DMS53 treated with DMSO at 0.1 percent for 48 hours (cell line): ENCODE measurements at regions not wholly inside any gene's neighbourhood (a gene's known extent, or its start where the extent isn't known, plus 50 kb on each side); places are given as distances from the start of the nearest gene placed in this dataset.

Experiments
- DNase-seq: peaks from one replicate; lab custom pipeline; 2025; ENCODE audit not compliant: unreplicated experiment; lab: John Stamatoyannopoulos, UW

DNA sequence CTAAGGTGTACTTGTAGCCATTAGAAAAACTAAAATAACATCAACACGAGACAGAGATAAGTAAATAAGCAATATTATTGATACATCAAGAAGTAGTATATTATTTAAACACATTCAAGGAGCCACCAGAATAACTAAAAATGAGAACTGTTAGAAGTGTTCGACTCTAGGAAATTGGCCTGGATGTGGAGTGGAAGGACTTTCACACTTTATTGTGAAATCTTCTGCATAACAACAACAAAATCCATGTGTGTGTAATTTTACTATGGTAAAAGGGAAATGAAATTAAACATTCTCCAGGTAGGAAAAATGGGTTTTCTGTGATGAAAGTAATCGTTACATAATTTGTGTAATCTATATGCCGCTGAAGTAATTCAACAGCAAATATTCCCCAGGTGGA lies 96.3 kb upstream of the RNF152 start:
- DNase-seq = no peak

- DNase-seq = no peak
Measured at GRCh38 chr18:61988100-61988499, 95.3 kb upstream of the RNF152 start.

DNA sequence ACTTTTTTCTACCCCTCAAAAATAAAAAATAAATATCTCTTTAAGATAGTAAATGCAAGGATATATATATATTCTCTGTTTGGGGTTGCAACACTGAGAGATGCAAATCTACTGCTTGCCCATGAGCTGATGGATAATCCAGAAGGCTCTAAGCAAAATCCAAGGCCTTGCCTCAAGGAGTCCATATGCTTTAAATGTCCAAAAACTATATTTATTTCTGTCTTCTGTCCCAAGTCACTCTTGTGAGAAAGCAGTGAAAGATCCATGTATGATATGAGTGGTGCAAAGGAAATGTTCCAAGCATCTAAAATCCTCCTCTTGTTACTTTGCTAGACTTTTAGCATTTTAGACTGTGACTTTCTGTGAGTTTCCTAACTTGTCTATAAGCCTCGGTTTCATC lies 92.9 kb upstream of the RNF152 start:
- DNase-seq = no peak

GRCh38 chr18:61984349-61984748 lies 91.5 kb upstream of the RNF152 start:
- no peak for DNase-seq

DNA sequence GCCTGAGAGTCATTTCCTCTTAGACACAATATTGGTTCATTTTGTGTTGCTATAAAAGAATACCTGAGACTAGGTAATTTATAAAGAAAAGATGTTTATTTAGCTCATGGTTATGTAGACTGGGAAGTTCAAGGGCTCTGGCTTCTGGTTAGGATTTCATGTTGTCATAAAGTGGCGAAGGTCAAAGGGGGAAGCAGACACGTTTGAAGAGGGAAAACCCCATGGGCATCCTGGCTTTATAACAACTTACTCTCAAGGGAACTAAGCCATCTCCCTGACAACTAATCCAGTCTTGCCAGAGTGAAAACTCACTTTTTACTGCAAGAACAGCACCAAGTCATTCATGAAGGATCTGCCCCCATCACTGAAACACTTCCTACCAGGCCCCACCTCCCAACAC lies 89.7 kb upstream of the RNF152 start:
- no peak for DNase-seq

DNA sequence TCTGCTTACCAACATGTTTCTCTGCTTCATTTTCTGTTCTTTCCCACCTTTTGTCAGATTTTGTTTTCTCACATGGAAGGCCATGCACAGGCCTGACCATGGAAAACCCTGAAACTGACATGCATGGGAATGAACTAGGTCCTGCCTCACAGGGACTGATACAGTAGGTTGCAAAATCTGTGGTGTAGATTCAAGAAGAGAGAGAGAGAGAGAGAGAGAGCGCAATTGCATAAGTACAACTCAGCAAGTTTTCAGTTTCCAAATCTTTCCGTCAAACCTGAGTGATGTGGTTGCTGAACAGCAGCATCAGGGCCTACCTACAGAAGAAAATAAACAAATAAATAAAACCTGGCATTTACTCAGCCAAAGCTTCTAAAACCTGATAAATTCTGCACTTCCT lies 87.5 kb upstream of the RNF152 start:
- DNase-seq = no peak

DNA sequence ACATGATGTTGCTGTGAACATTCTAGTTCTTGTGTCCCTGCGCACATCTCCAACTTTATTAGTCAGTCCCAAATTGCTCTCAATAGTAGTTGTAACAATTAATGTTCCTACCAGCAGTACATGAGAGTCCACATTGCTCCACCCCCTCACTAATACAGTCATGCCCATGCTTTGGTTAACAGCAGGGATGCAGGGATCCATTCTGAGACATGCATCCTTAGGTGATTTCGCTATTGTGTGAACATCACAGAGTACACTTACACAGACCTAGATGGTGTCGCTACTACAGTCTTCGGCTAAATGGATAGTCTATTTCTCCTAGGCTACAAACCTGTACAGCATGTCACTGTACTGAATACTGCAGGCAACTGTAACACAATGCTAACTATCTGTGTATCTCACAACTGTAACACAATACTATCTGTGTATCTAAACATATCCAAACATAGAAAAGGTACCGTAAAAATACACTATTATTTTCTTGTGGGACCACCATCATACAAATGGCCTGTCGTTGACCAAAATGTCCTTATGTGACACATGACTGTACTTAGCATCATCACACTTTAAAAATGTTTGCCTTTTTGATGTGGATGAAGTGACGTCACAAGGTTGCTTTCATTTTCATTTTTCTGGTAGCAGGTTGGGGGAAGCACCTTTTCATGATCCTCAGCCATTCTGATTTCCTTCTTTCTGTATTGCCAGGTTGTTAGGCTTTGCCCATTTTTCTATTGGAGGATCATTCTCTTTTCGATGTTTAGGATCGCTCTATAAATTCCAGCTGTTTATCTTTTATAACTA lies 82.9 kb upstream of the RNF152 start:
- DNase-seq = peak; percentile 32

GRCh38 chr18:61973273-61974115 lies 80.7 kb upstream of the RNF152 start:
- DNase-seq = no peak

DNA sequence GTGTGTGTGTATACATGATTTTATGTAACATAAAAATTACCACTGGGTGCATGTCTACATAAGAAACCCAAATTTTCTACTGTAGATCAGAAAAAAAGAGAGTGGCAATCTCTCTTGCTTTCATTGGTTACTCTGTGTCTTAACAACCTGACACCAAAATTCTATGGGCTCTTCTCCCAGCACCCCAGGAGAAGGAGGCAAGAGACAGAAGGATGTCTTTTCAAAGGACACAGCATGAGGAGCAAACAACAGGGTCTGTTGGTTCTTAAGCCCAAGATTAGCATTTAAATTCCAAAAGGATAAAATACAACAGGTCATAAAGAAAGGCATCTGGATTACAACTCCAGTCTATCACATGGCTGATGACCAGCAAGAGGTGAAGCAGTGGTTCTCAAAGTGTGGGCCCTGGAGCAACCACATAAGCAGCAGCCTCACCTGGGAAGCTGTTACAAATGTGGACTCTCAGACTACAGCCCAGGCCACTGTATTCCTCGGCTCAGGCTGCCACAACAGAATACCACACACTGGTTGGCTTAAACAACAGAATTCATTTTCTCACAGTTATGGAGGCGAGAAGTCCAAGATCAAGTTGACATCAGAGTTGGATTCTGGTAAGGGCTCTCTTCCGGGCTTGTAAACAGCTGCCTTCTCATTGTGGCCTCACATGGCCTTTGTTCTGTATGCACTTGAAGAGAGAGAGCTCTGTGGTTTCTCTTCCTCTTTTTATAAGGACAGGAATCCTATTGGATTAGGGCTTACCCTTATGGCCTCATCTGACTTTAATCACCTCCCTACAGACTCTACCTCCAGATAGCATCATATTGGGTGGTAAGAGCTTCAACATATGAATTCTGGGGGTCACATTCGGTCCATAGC lies 79.8 kb upstream of the RNF152 start:
- peak; percentile 88 for DNase-seq

DNA sequence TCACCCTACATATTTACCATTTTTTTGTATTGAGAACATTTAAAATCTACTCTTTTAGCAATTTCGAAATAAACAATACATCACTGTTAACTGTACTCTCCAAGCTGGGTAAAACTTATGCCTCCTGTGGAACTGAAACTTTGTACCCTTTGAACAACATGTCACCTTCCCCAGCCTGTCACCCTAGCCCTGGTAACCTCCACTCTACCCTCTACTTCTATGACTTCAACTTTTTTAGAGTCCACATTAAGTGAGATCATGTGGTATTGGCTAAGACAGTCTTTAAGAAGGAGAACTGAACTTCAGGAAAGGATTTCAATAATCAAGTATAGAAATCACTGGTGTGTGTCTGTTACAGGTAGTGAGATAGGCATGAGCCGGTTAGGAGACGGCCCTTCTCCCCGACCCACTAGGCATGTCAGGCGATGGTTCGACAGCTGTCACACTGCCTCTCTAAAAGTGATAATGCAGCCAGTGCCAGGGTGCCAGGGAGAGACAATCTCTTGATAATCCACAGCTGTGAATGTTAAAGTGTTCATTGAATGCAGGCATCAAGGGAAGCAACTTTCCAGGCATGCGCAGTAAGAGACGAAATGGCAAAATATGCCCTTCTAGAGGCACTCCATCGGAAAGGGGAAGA lies 74.6 kb upstream of the RNF152 start:
- DNase-seq = no peak

GRCh38 chr18:61965311-61965710 lies 72.5 kb upstream of the RNF152 start:
- no peak for DNase-seq

DNA sequence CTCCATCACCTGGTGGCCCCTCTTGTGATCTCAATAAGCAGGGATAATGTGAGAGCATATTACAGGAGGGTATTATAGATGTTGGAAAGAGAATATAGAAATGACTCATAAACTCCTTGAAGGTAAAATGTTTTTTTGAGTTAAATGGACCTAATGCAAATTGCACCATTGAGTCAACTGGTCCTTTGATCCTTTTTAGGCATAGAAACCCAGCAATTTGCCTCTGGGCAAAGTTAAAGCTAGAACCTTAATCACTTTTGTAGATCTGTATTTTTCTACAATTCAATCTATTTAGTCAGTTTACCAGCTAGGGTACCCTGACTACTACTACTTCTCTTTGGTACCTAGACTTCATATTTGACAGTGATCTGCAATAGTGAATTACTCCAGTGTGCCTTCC lies 71.8 kb upstream of the RNF152 start:
- DNase-seq = no peak

DNA sequence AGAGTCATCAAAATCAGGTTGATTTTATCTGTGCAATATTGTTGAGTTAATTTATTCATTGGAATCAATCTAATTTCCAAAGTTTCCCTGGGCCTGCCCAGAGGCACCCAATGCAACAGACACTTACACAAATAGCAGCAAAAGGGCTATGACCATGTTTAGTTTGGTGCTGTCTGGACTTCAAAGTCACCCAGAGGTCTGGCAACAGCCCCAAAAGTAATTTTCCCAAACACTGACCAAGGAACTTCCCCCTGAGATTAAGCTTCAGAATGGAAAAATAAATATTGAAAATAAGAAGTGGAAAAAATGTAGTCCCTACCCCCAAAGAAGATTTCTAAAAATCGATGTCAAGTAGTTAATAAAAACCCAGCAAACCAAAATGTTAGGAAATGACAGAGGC lies 70.9 kb upstream of the RNF152 start:
- no peak for DNase-seq

GRCh38 chr18:61957801-61958516 lies 65.2 kb upstream of the RNF152 start:
- DNase-seq = no peak

DNA sequence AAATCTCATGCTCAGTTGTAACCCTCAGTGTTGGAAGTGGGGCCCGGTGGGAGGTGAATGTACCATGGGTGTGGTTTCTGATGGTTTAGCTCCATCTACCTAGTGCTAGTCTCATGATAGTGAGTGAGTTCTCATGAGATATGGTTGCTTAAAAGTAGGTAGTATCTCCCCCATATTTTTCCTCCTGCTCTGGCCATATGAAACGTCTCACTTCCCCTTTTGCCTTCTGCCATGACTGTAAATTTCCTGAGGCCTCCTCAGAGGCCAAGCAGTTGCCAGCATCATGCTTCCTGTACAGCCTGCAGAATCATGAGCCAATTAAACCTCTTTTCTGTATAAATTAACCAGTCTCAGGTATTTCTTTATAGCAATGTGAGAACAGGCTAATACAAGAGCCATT lies 62.8 kb upstream of the RNF152 start:
- DNase-seq = no peak

DNA sequence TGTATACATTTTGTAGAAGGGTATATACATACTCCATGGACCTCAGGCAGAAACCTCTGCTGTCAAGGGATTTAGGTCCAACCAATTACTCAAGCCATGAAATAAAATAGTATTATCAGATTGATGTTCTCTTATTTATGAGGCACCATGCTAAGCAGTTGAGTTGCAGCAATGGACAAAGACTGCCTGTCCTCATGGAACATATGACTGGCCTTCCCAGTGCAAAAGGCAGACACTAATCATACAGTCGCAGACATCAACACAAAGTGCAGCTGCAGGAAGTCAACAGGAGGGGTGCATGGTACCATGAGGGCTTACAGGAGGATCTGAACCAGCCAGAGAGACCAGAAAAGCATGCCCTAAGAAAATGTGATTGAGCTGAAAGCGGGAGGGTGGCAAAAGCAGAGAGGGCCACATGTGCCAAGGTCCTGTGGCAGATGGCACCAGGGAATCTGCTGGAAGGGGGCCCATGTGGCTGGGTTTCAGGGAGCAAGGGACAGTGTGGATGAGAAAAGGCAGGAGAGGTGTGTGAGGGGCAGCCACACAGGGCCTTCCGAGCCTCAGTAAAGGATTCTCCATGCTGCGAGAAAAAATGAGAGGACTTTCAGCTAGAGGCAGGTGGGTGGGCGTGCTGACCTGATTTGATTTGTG lies 61.4 kb upstream of the RNF152 start:
- DNase-seq = no peak

DNA sequence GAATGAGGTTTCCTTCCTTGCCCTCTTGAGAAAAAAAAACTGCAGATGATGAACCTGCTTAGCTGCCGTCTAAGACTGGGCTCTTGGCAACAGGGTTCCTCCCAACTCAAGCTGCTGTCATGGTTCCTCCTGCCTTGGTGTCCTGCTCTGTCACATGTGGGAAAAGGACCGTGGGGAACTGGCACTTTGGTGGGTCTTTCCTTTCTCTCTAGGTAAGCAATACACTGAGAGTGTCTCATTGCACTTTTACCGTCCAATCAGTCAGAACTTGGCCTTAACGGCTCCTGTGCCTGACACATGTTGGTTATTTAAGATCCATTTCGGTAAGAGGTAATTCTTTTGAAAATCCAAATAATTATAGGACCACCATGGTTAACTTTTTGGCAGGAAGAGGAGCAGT lies 60.8 kb upstream of the RNF152 start:
- DNase-seq = no peak

GRCh38 chr18:61953161-61953560 lies 60.4 kb upstream of the RNF152 start:
- no peak for DNase-seq

DNA sequence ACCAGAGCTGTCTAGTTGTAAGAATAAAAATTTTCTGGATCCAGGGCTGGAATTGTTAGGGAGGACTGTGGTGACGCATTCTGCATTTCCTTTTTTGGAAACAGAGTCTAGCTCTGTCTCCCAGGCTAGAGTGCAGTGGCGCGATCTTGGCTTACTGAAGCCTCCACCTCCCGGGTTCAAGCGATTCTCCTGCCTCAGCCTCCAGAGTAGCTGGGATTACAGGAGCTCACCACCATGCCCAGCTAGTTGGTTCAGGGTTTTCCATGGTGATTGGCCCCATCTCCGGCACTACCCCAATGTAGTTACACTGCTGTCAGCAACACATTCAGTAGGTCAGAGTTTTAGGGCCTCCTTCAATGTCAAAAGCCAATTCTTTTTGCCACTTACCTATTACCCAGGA lies 58.6 kb upstream of the RNF152 start:
- no peak for DNase-seq

GRCh38 chr18:61950371-61950770 lies 57.6 kb upstream of the RNF152 start:
- no peak for DNase-seq
